H1 (cell line): ENCODE measurements at regions not wholly inside any gene's neighbourhood (a gene's known extent, or its start where the extent isn't known, plus 50 kb on each side); places are given as distances from the start of the nearest gene placed in this dataset.

Source experiments
- CTBP2 ChIP-seq: IDR thresholded peaks from 2 replicates; pipeline ENCODE4 v1.7.0; 2011; ENCODE audit warnings: borderline replicate concordance, mild to moderate bottlenecking, moderate library complexity, mixed read lengths, low read length; ENCODE audit not compliant: insufficient read depth, insufficient read length
- CTCF ChIP-seq, 3 experiments: IDR thresholded peaks; 1 replicate in 2 of 3; 2 replicates in 1 of 3; pipeline versions ENCODE4 v1.5.1 to v1.6.1; 2011; ENCODE audit warnings: low read length in 3 of 3, mild to moderate bottlenecking in 3 of 3, inconsistent platforms in 2 of 3, low read depth in 1 of 3, moderate library complexity in 1 of 3; ENCODE audit not compliant: insufficient read depth in 1 of 3; ENCODE audit errors: control extremely low read depth in 1 of 3
- EP300 ChIP-seq, 2 experiments: IDR thresholded peaks; 1 replicate in 1 of 2; 2 replicates in 1 of 2; pipeline ENCODE4 v1.6.1; 2011 to 2012; ENCODE audit warnings: low read depth in 2 of 2, low read length in 2 of 2, mild to moderate bottlenecking in 2 of 2, borderline replicate concordance in 1 of 2, inconsistent platforms in 1 of 2, moderate library complexity in 1 of 2
- EZH2 ChIP-seq: fragments of 200-600 bp; sonication (generic); IDR thresholded peaks from 2 replicates; pipeline ENCODE4 v1.7.1; 2012; ENCODE audit warnings: low read depth, mild to moderate bottlenecking, moderate library complexity, low read length, inconsistent platforms; ENCODE audit not compliant: severe bottlenecking
- FOSL1 ChIP-seq: IDR thresholded peaks from 2 replicates; pipeline ENCODE4 v1.6.1; 2011; ENCODE audit warnings: mild to moderate bottlenecking, low read depth, low read length, moderate library complexity; ENCODE audit not compliant: insufficient read depth
- GTF2F1 ChIP-seq: IDR thresholded peaks from 2 replicates; pipeline ENCODE4 v1.6.1; 2012; ENCODE audit warnings: low read depth, low read length, improper control_type of control experiment, borderline replicate concordance
- JUND ChIP-seq: IDR thresholded peaks from 2 replicates; pipeline ENCODE4 v1.6.1; 2011; ENCODE audit warnings: mild to moderate bottlenecking, improper control_type of control experiment, low read length
- POLR2A ChIP-seq, 2 experiments: IDR thresholded peaks; 1 replicate in 1 of 2; 2 replicates in 1 of 2; pipeline ENCODE4 v1.6.1; 2011; ENCODE audit warnings: low read depth in 2 of 2, low read length in 2 of 2, mild to moderate bottlenecking in 2 of 2; ENCODE audit errors: control extremely low read depth in 1 of 2
- TAF1 ChIP-seq: IDR thresholded peaks from 2 replicates; pipeline ENCODE4 v1.6.1; 2011; ENCODE audit warnings: mild to moderate bottlenecking, low read depth, low read length
- YY1 ChIP-seq: IDR thresholded peaks from 2 replicates; pipeline ENCODE4 v1.6.1; 2011; ENCODE audit warnings: low read depth, mild to moderate bottlenecking, low read length

- TF ChIP-seq CTCF (IDR thresholded peaks at IDR 0.05; ENCODE audit: control extremely low read depth in 1 of 3, insufficient read depth in 1 of 3, low read depth in 1 of 3, low read length in 3 of 3) = no peak
- TF ChIP-seq JUND = no peak
- no peak for TF ChIP-seq EP300 (IDR thresholded peaks at IDR 0.05; ENCODE audit: borderline replicate concordance in 1 of 2, low read depth in 2 of 2, low read length in 2 of 2)
- no peak for TF ChIP-seq TAF1
- TF ChIP-seq YY1 = no peak
- TF ChIP-seq EZH2 = no peak
- no peak for TF ChIP-seq POLR2A (IDR thresholded peaks at IDR 0.05; ENCODE audit: control extremely low read depth in 1 of 2, low read depth in 2 of 2, low read length in 2 of 2)
- no peak for TF ChIP-seq CTBP2
- TF ChIP-seq FOSL1 = no peak
- no peak for TF ChIP-seq GTF2F1
Observed at GRCh38 chr4:177032341-177032740, 239.6 kb upstream of the VEGFC start.
